ENCODE measurements at regions not wholly inside any gene's neighbourhood (a gene's known extent, or its start where the extent isn't known, plus 50 kb on each side); places are given as distances from the start of the nearest gene placed in this dataset.

GRCh38 chr18:38930881-38931753, 1365.5 kb upstream of the CELF4 start:
- H3K4me1 ChIP-seq: no peaks in the 10 kb centered on the region
- H3K27ac ChIP-seq: no peak overlapping the region
- no peaks in the 10 kb centered on the region for H3K27me3 ChIP-seq
- no peaks in the 10 kb centered on the region for H3K9me3 ChIP-seq
- no peak for TF ChIP-seq CTCF (IDR thresholded peaks at IDR 0.05)
- TF ChIP-seq POLR2A (IDR thresholded peaks at IDR 0.05): no peak
- TF ChIP-seq EP300 (IDR thresholded peaks at IDR 0.05): no peak
- 25% methylated on average over 3 of the region's 3 CpGs for whole genome bisulfite sequencing, 2 donors
- no peaks in the 10 kb centered on the region for H3K36me3 ChIP-seq
- no peak overlapping the region for H3K4me3 ChIP-seq
- no peak for DNase-seq (ENCODE audit: low spot score in 2 of 2)

DNA sequence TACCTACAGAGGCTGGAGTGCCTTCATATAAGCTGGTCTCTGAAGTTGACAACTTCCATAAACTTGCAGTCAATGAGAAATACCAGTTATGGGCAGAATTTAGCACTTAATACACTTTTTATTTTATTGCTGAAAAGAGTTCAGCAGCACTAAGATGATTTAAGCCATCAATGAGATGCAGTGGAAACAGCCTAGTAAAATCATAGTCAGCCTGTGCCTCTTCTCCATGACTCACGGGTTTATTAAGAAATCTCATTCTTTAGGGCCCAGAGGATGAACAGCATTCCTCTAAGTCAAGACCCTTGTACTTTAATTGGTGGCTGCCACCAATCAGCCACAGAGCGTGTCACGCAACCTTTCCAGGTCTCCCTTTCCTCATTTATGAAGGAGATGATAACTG, 1357.9 kb upstream of the CELF4 start:
- H3K4me1 ChIP-seq: no peaks in the 10 kb centered on the region
- TF ChIP-seq POLR2A (IDR thresholded peaks at IDR 0.05) (no peak), CTCF (IDR thresholded peaks at IDR 0.05) (no peak), EP300 (IDR thresholded peaks at IDR 0.05) (no peak)
- no peaks in the 10 kb centered on the region for H3K36me3 ChIP-seq
- H3K4me3 ChIP-seq: no peak overlapping the region
- H3K9me3 ChIP-seq: no peaks in the 10 kb centered on the region
- 81 to 89% methylated on average over 3 of the region's 3 CpGs for WGBS, 2 donors
- no peaks in the 10 kb centered on the region for H3K27me3 ChIP-seq
- no peak for DNase-seq (ENCODE audit: low spot score in 2 of 2)
- no peak overlapping the region for H3K27ac ChIP-seq

DNA sequence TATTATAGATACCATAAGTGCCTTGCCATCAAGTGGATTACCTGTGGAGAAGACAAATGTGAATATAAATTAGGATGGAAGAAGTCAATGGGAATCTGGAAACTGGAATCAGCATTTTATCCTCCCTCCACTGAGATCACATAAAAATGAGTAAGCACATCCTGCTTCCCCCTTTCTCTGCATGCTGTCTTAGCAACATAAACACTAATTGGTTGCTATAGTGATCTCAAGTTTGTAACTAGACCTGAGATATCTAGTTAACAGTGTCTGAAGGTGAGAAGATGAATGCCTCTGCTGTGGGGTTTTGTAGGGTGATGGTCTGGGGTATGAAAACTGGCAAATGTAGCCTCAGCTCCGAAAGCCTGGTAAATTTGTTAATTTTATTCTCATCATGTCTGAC, 1357.5 kb upstream of the CELF4 start:
- TF ChIP-seq CTCF (IDR thresholded peaks at IDR 0.05) (no peak), POLR2A (IDR thresholded peaks at IDR 0.05) (no peak), EP300 (IDR thresholded peaks at IDR 0.05) (no peak)
- no peak overlapping the region for H3K4me3 ChIP-seq
- H3K4me1 ChIP-seq: no peaks in the 10 kb centered on the region
- no peaks in the 10 kb centered on the region for H3K36me3 ChIP-seq
- H3K9me3 ChIP-seq: no peaks in the 10 kb centered on the region
- 86 to 90% methylated on average over 1 of the region's 1 CpG for WGBS, 2 donors
- H3K27ac ChIP-seq: no peak overlapping the region
- no peaks in the 10 kb centered on the region for H3K27me3 ChIP-seq
- no peak for DNase-seq (ENCODE audit: low spot score in 2 of 2)

- H3K4me3 ChIP-seq: no peak overlapping the region
- TF ChIP-seq CTCF (IDR thresholded peaks at IDR 0.05) (no peak), POLR2A (IDR thresholded peaks at IDR 0.05) (no peak), EP300 (IDR thresholded peaks at IDR 0.05) (no peak)
- no peaks in the 10 kb centered on the region for H3K27me3 ChIP-seq
- no peak for DNase-seq (ENCODE audit: low spot score in 2 of 2)
- 84 to 92% methylated on average over 2 of the region's 2 CpGs for WGBS, 2 donors
- no peaks in the 10 kb centered on the region for H3K4me1 ChIP-seq
- no peaks in the 10 kb centered on the region for H3K36me3 ChIP-seq
- no peaks in the 10 kb centered on the region for H3K9me3 ChIP-seq
- no peak overlapping the region for H3K27ac ChIP-seq
Measured at GRCh38 chr18:38909972-38910371, 1344.4 kb upstream of the CELF4 start.

- Histone ChIP-seq H3K9me3 (no peaks in the 10 kb centered on the region), H3K27ac (no peak overlapping the region), H3K36me3 (no peaks in the 10 kb centered on the region), H3K4me1 (no peaks in the 10 kb centered on the region), H3K27me3 (no peaks in the 10 kb centered on the region), H3K4me3 (no peak overlapping the region)
- WGBS, 2 donors: 64 to 66% methylated on average over 2 of the region's 2 CpGs
- TF ChIP-seq CTCF (IDR thresholded peaks at IDR 0.05): no peak
- TF ChIP-seq POLR2A (IDR thresholded peaks at IDR 0.05): no peak
- TF ChIP-seq EP300 (IDR thresholded peaks at IDR 0.05): no peak
- no peak for DNase-seq (ENCODE audit: low spot score in 2 of 2)
Measured at GRCh38 chr18:38902796-38903195, 1337.2 kb upstream of the CELF4 start.
